ENCODE measurements at regions not wholly inside any gene's neighbourhood (a gene's known extent, or its start where the extent isn't known, plus 50 kb on each side); places are given as distances from the start of the nearest gene placed in this dataset.

GRCh38 chr4:79657379-79657778, 249.4 kb upstream of the GK2 start:
- H3K4me3 ChIP-seq (ENCODE audit: insufficient read depth, low read length): no peak overlapping the region
- no peak overlapping the region for H3K4me2 ChIP-seq (ENCODE audit: insufficient read depth, low read length)
- no peaks in the 10 kb centered on the region for H3K79me2 ChIP-seq (ENCODE audit: insufficient read depth, low read length)
- no peaks in the 10 kb centered on the region for H4K20me1 ChIP-seq (ENCODE audit: insufficient read depth, low read length)
- no peaks in the 10 kb centered on the region for H3K4me1 ChIP-seq (ENCODE audit: insufficient read depth, low read length)
- no peak overlapping the region for H2AFZ ChIP-seq (ENCODE audit: low read length)
- H3K9me3 ChIP-seq (ENCODE audit: low read depth, low read length): no peaks in the 10 kb centered on the region
- TF ChIP-seq CTCF (IDR thresholded peaks at IDR 0.05; ENCODE audit: extremely low read depth, low read depth, low read length): no peak
- no peaks in the 10 kb centered on the region for H3K36me3 ChIP-seq (ENCODE audit: insufficient read depth, low read length)
- no peak overlapping the region for H3K27ac ChIP-seq (ENCODE audit: low read depth, low read length)
- no peak for DNase-seq (ENCODE audit: insufficient read length, low spot score, missing footprints)
- no peaks in the 10 kb centered on the region for H3K27me3 ChIP-seq (ENCODE audit: insufficient read depth, low read length)

GRCh38 chr4:79653871-79654270, 245.8 kb upstream of the GK2 start:
- peaks cover 19% of the 10 kb centered on the region for H3K4me1 ChIP-seq (ENCODE audit: insufficient read depth, low read length)
- no peak overlapping the region for H3K4me3 ChIP-seq (ENCODE audit: insufficient read depth, low read length)
- no peaks in the 10 kb centered on the region for H4K20me1 ChIP-seq (ENCODE audit: insufficient read depth, low read length)
- H3K27me3 ChIP-seq (ENCODE audit: insufficient read depth, low read length): no peaks in the 10 kb centered on the region
- no peaks in the 10 kb centered on the region for H3K79me2 ChIP-seq (ENCODE audit: insufficient read depth, low read length)
- no peak overlapping the region for H3K4me2 ChIP-seq (ENCODE audit: insufficient read depth, low read length)
- no peak for TF ChIP-seq CTCF (IDR thresholded peaks at IDR 0.05; ENCODE audit: extremely low read depth, low read depth, low read length)
- no peak for DNase-seq (ENCODE audit: insufficient read length, low spot score, missing footprints)
- H2AFZ ChIP-seq (ENCODE audit: low read length): no peak overlapping the region
- H3K27ac ChIP-seq (ENCODE audit: low read depth, low read length): no peak overlapping the region
- H3K9me3 ChIP-seq (ENCODE audit: low read depth, low read length): no peaks in the 10 kb centered on the region
- H3K36me3 ChIP-seq (ENCODE audit: insufficient read depth, low read length): no peaks in the 10 kb centered on the region

GRCh38 chr4:79652738-79653137, 244.7 kb upstream of the GK2 start:
- H3K4me3 ChIP-seq (ENCODE audit: insufficient read depth, low read length): no peak overlapping the region
- H4K20me1 ChIP-seq (ENCODE audit: insufficient read depth, low read length): no peaks in the 10 kb centered on the region
- H3K9me3 ChIP-seq (ENCODE audit: low read depth, low read length): no peaks in the 10 kb centered on the region
- peaks cover 19% of the 10 kb centered on the region for H3K4me1 ChIP-seq (ENCODE audit: insufficient read depth, low read length)
- H3K27me3 ChIP-seq (ENCODE audit: insufficient read depth, low read length): no peaks in the 10 kb centered on the region
- no peak overlapping the region for H2AFZ ChIP-seq (ENCODE audit: low read length)
- H3K27ac ChIP-seq (ENCODE audit: low read depth, low read length): peak overlapping the region; percentile 35
- H3K4me2 ChIP-seq (ENCODE audit: insufficient read depth, low read length): no peak overlapping the region
- H3K79me2 ChIP-seq (ENCODE audit: insufficient read depth, low read length): no peaks in the 10 kb centered on the region
- TF ChIP-seq CTCF (IDR thresholded peaks at IDR 0.05; ENCODE audit: extremely low read depth, low read depth, low read length): no peak
- no peak for DNase-seq (ENCODE audit: insufficient read length, low spot score, missing footprints)
- no peaks in the 10 kb centered on the region for H3K36me3 ChIP-seq (ENCODE audit: insufficient read depth, low read length)

- Histone ChIP-seq H3K36me3 (ENCODE audit: insufficient read depth, low read length) (no peaks in the 10 kb centered on the region), H2AFZ (ENCODE audit: low read length) (no peak overlapping the region), H3K27ac (ENCODE audit: low read depth, low read length) (peak overlapping the region; percentile 48), H3K27me3 (ENCODE audit: insufficient read depth, low read length) (no peaks in the 10 kb centered on the region), H3K4me1 (ENCODE audit: insufficient read depth, low read length) (peaks cover 19% of the 10 kb centered on the region), H3K4me2 (ENCODE audit: insufficient read depth, low read length) (no peak overlapping the region), H4K20me1 (ENCODE audit: insufficient read depth, low read length) (no peaks in the 10 kb centered on the region), H3K9me3 (ENCODE audit: low read depth, low read length) (no peaks in the 10 kb centered on the region), H3K4me3 (ENCODE audit: insufficient read depth, low read length) (no peak overlapping the region), H3K79me2 (ENCODE audit: insufficient read depth, low read length) (no peaks in the 10 kb centered on the region)
- TF ChIP-seq CTCF (IDR thresholded peaks at IDR 0.05; ENCODE audit: extremely low read depth, low read depth, low read length): no peak
- DNase-seq (ENCODE audit: insufficient read length, low spot score, missing footprints): no peak
Measured at GRCh38 chr4:79652232-79652631, 244.2 kb upstream of the GK2 start.
